Parathyroid adenoma (tissue), 2 donors: ENCODE measurements at regions not wholly inside any gene's neighbourhood (a gene's known extent, or its start where the extent isn't known, plus 50 kb on each side); places are given as distances from the start of the nearest gene placed in this dataset.

Experiments
- H2AFZ ChIP-seq: fragments of 300-600 bp; sonication (generic); one replicate; pipeline ENCODE4 v1.7.0; 2017; ENCODE audit warnings: antibody characterized with exemption, mild to moderate bottlenecking
- H3K27ac ChIP-seq: fragments of 300-600 bp; sonication (generic); one replicate; pipeline ENCODE4 v1.7.0; 2017
- H3K27me3 ChIP-seq: fragments of 300-600 bp; sonication (generic); one replicate; pipeline ENCODE4 v1.7.0; 2017; ENCODE audit warnings: low read length; ENCODE audit not compliant: control insufficient read depth, insufficient read depth
- H3K36me3 ChIP-seq: fragments of 300-600 bp; sonication (generic); one replicate; pipeline ENCODE4 v1.7.0; 2017; ENCODE audit warnings: low read length; ENCODE audit not compliant: control insufficient read depth, insufficient read depth
- H3K4me1 ChIP-seq: fragments of 300-600 bp; sonication (generic); one replicate; pipeline ENCODE4 v1.7.0; 2017; ENCODE audit warnings: control low read depth
- H3K4me2 ChIP-seq: fragments of 300-600 bp; sonication (generic); one replicate; pipeline ENCODE4 v1.7.0; 2017; ENCODE audit warnings: low read length
- H3K4me3 ChIP-seq: fragments of 300-600 bp; sonication (generic); one replicate; pipeline ENCODE4 v1.7.0; 2017; ENCODE audit warnings: low read depth, low read length
- H3K79me2 ChIP-seq: fragments of 300-600 bp; sonication (generic); one replicate; pipeline ENCODE4 v1.7.0; 2017; ENCODE audit warnings: control low read depth
- H3K9ac ChIP-seq: fragments of 300-600 bp; sonication (generic); one replicate; pipeline ENCODE4 v1.7.0; 2017; ENCODE audit warnings: mild to moderate bottlenecking
- H3K9me3 ChIP-seq: fragments of 300-600 bp; sonication (generic); one replicate; pipeline ENCODE4 v1.7.0; 2017; ENCODE audit warnings: low read length; ENCODE audit not compliant: control insufficient read depth
- CTCF ChIP-seq: fragments of 300-600 bp; sonication (generic); IDR thresholded peaks from one replicate; pipeline ENCODE4 v1.7.0; 2017; ENCODE audit warnings: antibody characterized with exemption, mild to moderate bottlenecking
- donor health status: primary hyperparathyroidism.

- H2AFZ ChIP-seq = no peak overlapping the region
- H3K9ac ChIP-seq = no peak overlapping the region
- H3K4me2 ChIP-seq = no peak overlapping the region
- H3K27me3 ChIP-seq = no peaks in the 10 kb centered on the region
- no peaks in the 10 kb centered on the region for H3K9me3 ChIP-seq
- H3K36me3 ChIP-seq = no peaks in the 10 kb centered on the region
- H3K4me3 ChIP-seq = no peak overlapping the region
- no peaks in the 10 kb centered on the region for H3K4me1 ChIP-seq
- TF ChIP-seq CTCF = no peak
- no peaks in the 10 kb centered on the region for H3K79me2 ChIP-seq
- no peak overlapping the region for H3K27ac ChIP-seq
These were observed 246.6 kb downstream of the LY86 start for GRCh38 chr6:6835223-6835503.

GRCh38 chr6:6836609-6837406 is 248.3 kb downstream of the LY86 start:
- H3K4me2 ChIP-seq = no peak overlapping the region
- no peak for TF ChIP-seq CTCF
- no peaks in the 10 kb centered on the region for H3K9me3 ChIP-seq
- H3K9ac ChIP-seq = no peak overlapping the region
- no peak overlapping the region for H3K27ac ChIP-seq
- no peaks in the 10 kb centered on the region for H3K79me2 ChIP-seq
- no peak overlapping the region for H3K4me3 ChIP-seq
- H3K27me3 ChIP-seq = no peaks in the 10 kb centered on the region
- H3K36me3 ChIP-seq = no peaks in the 10 kb centered on the region
- no peaks in the 10 kb centered on the region for H3K4me1 ChIP-seq
- H2AFZ ChIP-seq = no peak overlapping the region

GRCh38 chr6:6837541-6838080 is 249.1 kb downstream of the LY86 start:
- no peaks in the 10 kb centered on the region for H3K36me3 ChIP-seq
- no peaks in the 10 kb centered on the region for H3K27me3 ChIP-seq
- H3K79me2 ChIP-seq = no peaks in the 10 kb centered on the region
- H3K9ac ChIP-seq = no peak overlapping the region
- H3K4me1 ChIP-seq = no peaks in the 10 kb centered on the region
- no peak overlapping the region for H3K27ac ChIP-seq
- H2AFZ ChIP-seq = no peak overlapping the region
- H3K4me3 ChIP-seq = no peak overlapping the region
- H3K4me2 ChIP-seq = no peak overlapping the region
- no peak for TF ChIP-seq CTCF
- H3K9me3 ChIP-seq = no peaks in the 10 kb centered on the region

- Histone ChIP-seq H3K4me1 (no peaks in the 10 kb centered on the region), H3K9me3 (no peaks in the 10 kb centered on the region), H3K4me3 (no peak overlapping the region), H3K9ac (no peak overlapping the region), H2AFZ (no peak overlapping the region), H3K27me3 (no peaks in the 10 kb centered on the region), H3K36me3 (no peaks in the 10 kb centered on the region), H3K4me2 (no peak overlapping the region), H3K27ac (no peak overlapping the region), H3K79me2 (no peaks in the 10 kb centered on the region)
- no peak for TF ChIP-seq CTCF
These were observed 252.3 kb downstream of the LY86 start for GRCh38 chr6:6840831-6841291.

- Histone ChIP-seq H3K27me3 (no peaks in the 10 kb centered on the region), H3K79me2 (no peaks in the 10 kb centered on the region), H2AFZ (no peak overlapping the region), H3K36me3 (no peaks in the 10 kb centered on the region), H3K4me3 (no peak overlapping the region), H3K4me1 (no peaks in the 10 kb centered on the region), H3K4me2 (no peak overlapping the region), H3K9ac (no peak overlapping the region), H3K27ac (no peak overlapping the region), H3K9me3 (no peaks in the 10 kb centered on the region)
- no peak for TF ChIP-seq CTCF
These were observed 253.1 kb downstream of the LY86 start for GRCh38 chr6:6841571-6841970.
